Neural crest cell (in vitro differentiated cells): ENCODE measurements at regions not wholly inside any gene's neighbourhood (a gene's known extent, or its start where the extent isn't known, plus 50 kb on each side); places are given as distances from the start of the nearest gene placed in this dataset.

Source experiments
- DNase-seq: peaks from one replicate; pipeline ENCODE4 v3.0.0; 2021; ENCODE audit warnings: low read depth, mixed read lengths, low spot score
- H3K27ac Mint-ChIP-seq: one replicate; pipeline ENCODE4 v1.8.0; 2021; ENCODE audit warnings: mild to moderate bottlenecking, mixed read lengths; ENCODE audit not compliant: unreplicated experiment
- H3K27me3 Mint-ChIP-seq: 2 replicates; pipeline ENCODE4 v1.8.0; 2021; ENCODE audit warnings: low read depth, mild to moderate bottlenecking, mixed read lengths
- H3K36me3 Mint-ChIP-seq: 2 replicates; pipeline ENCODE4 v1.8.0; 2021; ENCODE audit warnings: low read depth, mild to moderate bottlenecking, mixed read lengths
- H3K4me1 Mint-ChIP-seq: 2 replicates; pipeline ENCODE4 v1.8.0; 2021; ENCODE audit warnings: mixed read lengths
- H3K4me3 Mint-ChIP-seq: one replicate; pipeline ENCODE4 v1.8.0; 2021; ENCODE audit warnings: mild to moderate bottlenecking, mixed read lengths
- H3K9me3 Mint-ChIP-seq: 2 replicates; pipeline ENCODE4 v1.8.0; 2021; ENCODE audit warnings: mixed read lengths
- CTCF ChIP-seq: fragments of 200-600 bp; sonication (generic); conservative IDR thresholded peaks from 2 replicates; pipeline ENCODE4 v1.5.0; 2021; ENCODE audit warnings: antibody characterized with exemption, mild to moderate bottlenecking

- Mint-ChIP-seq H3K36me3 (peaks cover 3% of the 10 kb centered on the region), H3K27me3 (peaks cover 5% of the 10 kb centered on the region), H3K27ac (no peak overlapping the region), H3K4me3 (no peak overlapping the region), H3K4me1 (no peaks in the 10 kb centered on the region), H3K9me3 (peaks cover 9% of the 10 kb centered on the region)
- TF ChIP-seq CTCF = no peak
- DNase-seq = no peak
These were observed 156.3 kb upstream of the PHACTR1 start for GRCh38 chr6:12560315-12560714.

- peaks cover 5% of the 10 kb centered on the region for H3K27me3 Mint-ChIP-seq
- no peaks in the 10 kb centered on the region for H3K4me1 Mint-ChIP-seq
- H3K9me3 Mint-ChIP-seq = peaks cover 9% of the 10 kb centered on the region
- TF ChIP-seq CTCF = no peak
- no peak overlapping the region for H3K4me3 Mint-ChIP-seq
- no peak overlapping the region for H3K27ac Mint-ChIP-seq
- peaks cover 3% of the 10 kb centered on the region for H3K36me3 Mint-ChIP-seq
- no peak for DNase-seq
These were observed 149.9 kb upstream of the PHACTR1 start for GRCh38 chr6:12566618-12567123.

GRCh38 chr6:12567682-12568081 lies 148.9 kb upstream of the PHACTR1 start:
- DNase-seq = no peak
- TF ChIP-seq CTCF = no peak
- H3K4me1 Mint-ChIP-seq = no peaks in the 10 kb centered on the region
- H3K27ac Mint-ChIP-seq = no peak overlapping the region
- peaks cover 5% of the 10 kb centered on the region for H3K27me3 Mint-ChIP-seq
- H3K36me3 Mint-ChIP-seq = peaks cover 2% of the 10 kb centered on the region
- H3K9me3 Mint-ChIP-seq = peaks cover 7% of the 10 kb centered on the region
- H3K4me3 Mint-ChIP-seq = no peak overlapping the region

- Mint-ChIP-seq H3K27ac (no peak overlapping the region), H3K9me3 (peaks cover 3% of the 10 kb centered on the region), H3K36me3 (no peaks in the 10 kb centered on the region), H3K4me3 (no peak overlapping the region), H3K4me1 (no peaks in the 10 kb centered on the region), H3K27me3 (no peaks in the 10 kb centered on the region)
- TF ChIP-seq CTCF = no peak
- DNase-seq = no peak
These were observed 146.9 kb upstream of the PHACTR1 start for GRCh38 chr6:12569646-12570045.

- TF ChIP-seq CTCF = no peak
- H3K27ac Mint-ChIP-seq = no peak overlapping the region
- H3K4me3 Mint-ChIP-seq = no peak overlapping the region
- no peaks in the 10 kb centered on the region for H3K27me3 Mint-ChIP-seq
- no peaks in the 10 kb centered on the region for H3K36me3 Mint-ChIP-seq
- DNase-seq = no peak
- H3K4me1 Mint-ChIP-seq = no peaks in the 10 kb centered on the region
- no peaks in the 10 kb centered on the region for H3K9me3 Mint-ChIP-seq
These were observed 146.0 kb upstream of the PHACTR1 start for GRCh38 chr6:12570461-12571030.
